Activated CD4-positive, alpha-beta T cell treated with anti-CD3 and anti-CD28 coated beads, Interleukin-2, amount 10 ng/mL, durations not matched to agents 24 days and 14 days (primary cell): ENCODE measurements at regions not wholly inside any gene's neighbourhood (a gene's known extent, or its start where the extent isn't known, plus 50 kb on each side); places are given as distances from the start of the nearest gene placed in this dataset.
A peak's percentile ranks its signal among the peaks of the same experiment; 100 is the strongest.
"Not testable (repeated sequence)": the region's sequence is repeated elsewhere in the genome, so short reads cannot be mapped to it uniquely, and the experiment has no call there.

ENCODE experiments used
- DNase-seq: peaks from one replicate; pipeline ENCODE4 v3.0.0; 2022
- H3K27ac Mint-ChIP-seq: one replicate; pipeline ENCODE4 v1.8.0; 2022; ENCODE audit warnings: mild to moderate bottlenecking, mixed read lengths
- H3K27me3 Mint-ChIP-seq: one replicate; pipeline ENCODE4 v1.8.0; 2022; ENCODE audit warnings: mixed read lengths
- H3K36me3 Mint-ChIP-seq: one replicate; pipeline ENCODE4 v1.8.0; 2022; ENCODE audit warnings: low read depth, mild to moderate bottlenecking, mixed read lengths
- H3K4me1 Mint-ChIP-seq: one replicate; pipeline ENCODE4 v1.8.0; 2021; ENCODE audit warnings: mixed read lengths
- H3K4me3 Mint-ChIP-seq: one replicate; pipeline ENCODE4 v1.8.0; 2022; ENCODE audit warnings: mild to moderate bottlenecking, moderate library complexity, mixed read lengths
- H3K9me3 Mint-ChIP-seq: one replicate; pipeline ENCODE4 v1.8.0; 2021; ENCODE audit warnings: mixed read lengths
- intact Hi-C: fragments of 100-400 bp; cut with micrococcal nuclease; formaldehyde crosslinking; loops from one replicate; pipeline ENCODE4 v1.15.1; 2023

DNA sequence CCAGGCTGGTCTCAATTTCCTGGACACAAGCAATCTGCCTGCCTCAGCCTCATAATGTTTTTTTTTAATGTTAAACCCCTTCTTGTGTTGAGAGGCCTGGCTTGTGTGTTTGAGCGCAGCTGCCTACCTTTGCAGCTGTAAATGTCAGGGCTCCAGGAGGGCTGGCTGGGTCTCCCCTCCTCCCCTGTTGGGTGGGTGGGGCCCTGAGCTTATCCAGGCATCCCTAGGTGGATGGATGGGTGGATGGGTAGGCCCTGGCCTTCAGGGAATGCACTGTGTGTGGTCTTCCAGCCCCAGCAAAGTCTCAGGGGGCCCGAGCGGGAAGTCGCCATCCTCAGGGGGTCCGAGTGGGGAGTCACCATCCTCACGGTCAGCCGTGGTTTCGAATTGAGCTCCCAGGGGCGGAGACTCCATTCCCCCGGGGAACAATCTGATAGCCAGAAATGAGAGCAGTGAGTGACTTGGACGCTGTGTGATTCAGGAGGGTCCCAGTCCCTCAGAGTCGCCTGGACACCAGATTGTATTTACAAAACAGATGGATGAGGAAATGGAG is 279.4 kb upstream of the PLGLB2 start:
- Mint-ChIP-seq H3K27ac (peak overlapping the region; percentile 69), H3K36me3 (peaks cover 21% of the 10 kb centered on the region), H3K4me1 (peaks cover 36% of the 10 kb centered on the region)
- H3K9me3 Mint-ChIP-seq, intact Hi-C loops, DNase-seq, H3K27me3 Mint-ChIP-seq, H3K4me3 Mint-ChIP-seq: not testable (repeated sequence)

DNA sequence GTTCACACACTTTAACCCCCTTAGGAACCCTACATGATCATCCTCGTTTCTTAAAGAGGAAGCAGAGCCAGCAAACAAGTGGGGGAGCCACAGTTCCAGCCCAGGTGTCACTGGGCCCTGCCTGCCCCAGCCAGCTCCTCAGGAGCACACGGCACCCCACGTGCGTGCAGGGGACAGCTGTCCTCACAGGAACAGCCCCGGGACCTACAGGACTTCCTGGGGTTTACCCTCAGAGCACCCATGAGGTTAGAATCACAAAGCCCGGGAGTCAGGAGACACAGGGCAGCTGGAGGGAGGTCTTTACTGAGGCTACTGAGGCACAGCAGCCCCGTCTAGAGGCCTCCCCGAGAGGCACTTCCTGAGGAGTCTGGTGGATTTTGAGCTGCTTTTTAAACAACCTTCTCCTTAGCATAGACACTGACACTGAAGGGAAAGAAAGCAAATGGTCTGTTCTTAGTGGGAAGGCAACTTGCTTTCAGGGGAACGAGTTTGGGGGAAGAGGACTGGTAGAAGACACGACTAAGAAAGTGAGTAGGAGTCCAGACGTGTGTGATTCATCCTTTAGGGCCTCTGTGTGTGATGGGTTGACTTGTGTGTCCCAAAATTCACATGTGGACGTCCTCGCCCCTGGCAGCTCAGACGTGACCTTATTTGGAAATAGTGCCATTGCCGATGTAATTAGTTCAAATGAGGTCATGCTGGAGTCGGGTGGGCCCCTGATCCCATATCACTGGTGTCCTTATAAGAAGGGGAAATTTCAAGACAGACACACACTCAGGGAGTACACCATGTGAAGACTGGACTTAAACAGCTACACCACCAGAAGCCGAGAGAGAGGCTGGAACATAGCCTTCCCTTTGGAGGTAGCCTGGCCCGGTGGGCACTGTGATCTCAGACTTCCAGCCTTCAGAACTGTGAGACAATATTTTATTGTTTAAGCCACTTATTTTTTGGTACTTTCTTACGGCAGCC is 278.4 kb upstream of the PLGLB2 start:
- H3K9me3 Mint-ChIP-seq, H3K27me3 Mint-ChIP-seq, intact Hi-C loops: not testable (repeated sequence)
- Mint-ChIP-seq H3K36me3 (peaks cover 19% of the 10 kb centered on the region), H3K4me3 (peak overlapping the region; percentile 82), H3K4me1 (peaks cover 32% of the 10 kb centered on the region), H3K27ac (peak overlapping the region; percentile 98)
- peak; percentile 77 for DNase-seq

DNA sequence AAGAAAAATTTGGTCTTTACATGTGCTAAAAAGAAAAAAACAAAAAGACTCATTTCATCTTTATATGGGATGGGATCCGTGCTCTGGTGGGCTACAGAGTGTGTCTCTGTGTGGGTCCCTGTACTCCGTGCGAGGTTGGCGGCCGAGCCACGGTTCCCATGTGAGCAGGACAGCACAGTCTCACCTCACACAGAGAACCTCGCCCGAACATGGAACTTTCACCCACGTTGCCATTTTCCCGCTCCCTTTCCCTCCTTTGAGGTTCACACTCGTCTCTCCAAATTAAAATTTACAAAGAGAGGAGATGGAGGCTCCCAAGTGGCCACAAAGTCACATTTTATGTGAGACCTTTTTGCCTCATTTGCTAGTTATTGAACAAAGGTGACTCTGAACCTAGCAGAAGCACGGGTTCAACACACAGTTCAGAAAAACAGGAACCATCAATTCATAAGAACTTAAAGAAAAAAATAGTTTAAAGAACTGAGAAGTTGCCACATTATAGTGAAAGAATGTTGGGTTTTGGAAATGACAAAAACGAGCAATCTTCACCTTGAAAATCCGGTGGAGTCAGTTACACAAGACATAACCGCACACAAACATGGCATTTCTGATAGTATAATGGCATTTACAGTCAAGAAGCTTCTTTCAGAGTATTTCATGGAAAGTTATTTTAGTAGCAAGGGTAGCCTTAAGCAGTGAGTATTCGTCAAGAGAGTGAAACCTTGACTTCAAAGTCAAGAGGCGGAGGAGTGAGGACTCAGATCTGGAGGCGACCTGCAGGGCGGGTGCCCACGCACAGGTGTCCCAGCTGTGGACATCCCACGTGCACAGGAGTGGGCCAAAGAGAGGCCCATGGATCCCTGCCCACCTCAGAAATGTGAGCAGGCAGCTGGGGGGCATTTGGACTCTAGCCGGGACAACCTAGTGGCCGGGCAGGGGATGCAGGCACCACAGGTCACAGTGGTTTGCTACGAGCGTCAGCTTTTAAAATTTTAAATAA is 277.2 kb upstream of the PLGLB2 start:
- H3K27me3 Mint-ChIP-seq, intact Hi-C loops, H3K9me3 Mint-ChIP-seq: not testable (repeated sequence)
- peaks cover 27% of the 10 kb centered on the region for H3K4me1 Mint-ChIP-seq
- H3K4me3 Mint-ChIP-seq = peak overlapping the region; percentile 82
- peak overlapping the region; percentile 98 for H3K27ac Mint-ChIP-seq
- peak; percentile 73 for DNase-seq
- peaks cover 15% of the 10 kb centered on the region for H3K36me3 Mint-ChIP-seq

DNA sequence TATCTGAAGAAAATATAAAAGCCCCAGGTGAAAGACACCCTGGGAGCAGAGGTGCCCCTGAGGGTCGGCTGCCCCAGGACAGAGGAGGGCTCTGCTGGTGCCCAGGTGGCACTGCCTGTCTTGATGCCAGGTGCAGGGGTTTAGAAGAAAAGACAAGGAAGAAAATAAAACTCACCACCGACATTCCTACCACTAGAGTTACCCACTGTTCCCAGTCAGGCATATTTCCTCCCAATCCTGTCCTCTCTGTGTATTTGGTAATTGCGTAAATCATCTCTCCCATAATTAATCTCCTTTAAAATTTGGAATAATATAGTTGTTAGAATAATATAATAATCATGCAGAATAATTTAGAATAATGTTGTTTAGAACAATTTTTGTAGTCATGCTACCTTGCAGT is 276.4 kb upstream of the PLGLB2 start:
- Mint-ChIP-seq H3K4me3 (peak overlapping the region; percentile 82), H3K27ac (peak overlapping the region; percentile 98), H3K36me3 (peaks cover 14% of the 10 kb centered on the region), H3K4me1 (peaks cover 28% of the 10 kb centered on the region)
- H3K27me3 Mint-ChIP-seq, DNase-seq, intact Hi-C loops, H3K9me3 Mint-ChIP-seq: not testable (repeated sequence)

DNA sequence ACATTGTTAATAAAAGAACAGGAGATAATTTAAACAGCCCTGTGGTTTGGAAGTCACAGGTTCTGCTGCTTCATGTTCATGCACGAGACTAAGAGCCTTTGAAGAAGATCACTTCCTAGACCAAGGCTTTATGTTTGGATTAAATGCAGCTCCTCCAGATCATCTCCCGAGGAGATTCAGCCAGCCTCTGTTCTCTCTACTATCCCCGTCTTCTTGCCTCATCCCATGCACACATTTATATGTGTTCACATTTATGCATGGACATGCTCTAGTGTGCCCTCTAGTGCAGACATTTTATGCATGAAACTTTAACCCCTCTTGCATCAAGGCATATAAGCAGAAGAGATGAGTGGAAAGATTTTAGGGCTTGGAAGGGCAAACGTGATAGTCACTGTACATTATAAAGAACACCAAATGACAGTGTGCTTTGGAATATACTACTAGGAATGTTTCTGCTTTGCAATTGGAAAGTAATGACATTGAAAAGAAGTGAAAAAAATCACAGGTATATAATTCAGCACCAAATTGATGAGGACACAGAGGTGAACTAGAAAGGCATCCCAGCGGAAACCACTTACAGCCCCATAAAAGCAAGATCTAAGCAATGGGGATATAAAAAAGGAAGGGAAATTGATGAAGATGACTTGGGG is 271.5 kb upstream of the PLGLB2 start:
- H3K9me3 Mint-ChIP-seq, intact Hi-C loops, DNase-seq, H3K27me3 Mint-ChIP-seq: not testable (repeated sequence)
- Mint-ChIP-seq H3K4me3 (peak overlapping the region; percentile 69), H3K27ac (peak overlapping the region; percentile 85), H3K36me3 (peaks cover 22% of the 10 kb centered on the region), H3K4me1 (peaks cover 22% of the 10 kb centered on the region)

DNA sequence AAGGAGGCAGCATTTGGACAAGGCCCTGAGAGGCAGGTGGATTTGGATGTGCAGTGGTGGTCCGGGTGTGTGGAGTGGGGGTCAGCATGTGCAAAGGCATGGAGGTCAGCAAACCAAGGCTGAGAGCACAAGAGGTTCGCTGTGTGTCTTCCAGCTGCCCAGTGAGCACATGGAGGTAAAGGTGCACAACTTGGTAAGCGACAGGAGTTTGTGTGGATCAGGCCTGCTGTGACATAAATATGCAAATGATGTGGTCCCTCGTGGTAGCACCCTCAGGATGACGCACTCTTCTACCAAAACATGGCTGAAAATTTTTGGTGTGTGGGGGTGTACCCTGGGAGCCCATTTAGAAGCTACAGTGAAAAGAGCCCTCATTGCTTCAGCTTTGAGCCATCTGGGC is 271.0 kb upstream of the PLGLB2 start:
- peak overlapping the region; percentile 85 for H3K27ac Mint-ChIP-seq
- peak; percentile 74 for DNase-seq
- peak overlapping the region; percentile 69 for H3K4me3 Mint-ChIP-seq
- H3K9me3 Mint-ChIP-seq, H3K27me3 Mint-ChIP-seq, intact Hi-C loops: not testable (repeated sequence)
- peaks cover 22% of the 10 kb centered on the region for H3K4me1 Mint-ChIP-seq
- H3K36me3 Mint-ChIP-seq = peaks cover 25% of the 10 kb centered on the region

DNA sequence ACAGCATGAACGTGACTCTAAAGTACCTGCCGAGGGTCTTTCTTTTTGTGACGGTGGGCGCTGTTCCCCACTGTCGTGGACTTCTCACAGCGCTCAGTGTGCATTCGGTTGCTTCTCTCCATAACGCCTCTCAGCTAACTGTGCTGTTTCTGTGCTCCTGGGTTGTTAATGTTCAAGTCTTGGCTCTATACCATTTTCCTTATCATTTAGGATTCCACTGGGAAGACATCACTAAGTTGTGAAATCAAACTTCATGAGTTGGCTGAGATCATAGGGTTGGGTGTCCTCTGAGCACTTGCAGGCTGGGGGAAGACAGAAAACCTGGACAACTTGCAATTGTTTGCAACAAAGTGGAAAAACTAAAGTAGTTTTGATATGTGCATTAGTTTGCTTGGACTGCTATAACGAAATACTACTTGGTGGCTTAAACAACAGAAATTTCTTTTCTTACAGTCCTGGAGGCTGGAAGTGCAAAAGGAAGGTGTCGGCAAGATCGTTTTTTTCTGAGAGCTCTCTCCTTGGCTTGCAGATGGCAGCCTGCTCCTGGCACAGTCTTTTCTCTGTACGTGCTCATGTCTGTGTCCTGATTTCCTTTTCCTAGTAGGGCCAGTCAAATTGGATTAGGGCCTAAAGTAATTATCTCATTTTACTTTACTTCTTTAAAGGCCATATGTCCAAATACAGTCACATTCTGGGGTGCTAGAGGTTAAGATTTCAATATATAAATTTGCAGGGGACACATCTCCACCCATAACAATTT is 270.0 kb upstream of the PLGLB2 start:
- H3K27me3 Mint-ChIP-seq, DNase-seq, H3K9me3 Mint-ChIP-seq, intact Hi-C loops: not testable (repeated sequence)
- H3K27ac Mint-ChIP-seq = peak overlapping the region; percentile 51
- peaks cover 32% of the 10 kb centered on the region for H3K36me3 Mint-ChIP-seq
- peaks cover 27% of the 10 kb centered on the region for H3K4me1 Mint-ChIP-seq
- H3K4me3 Mint-ChIP-seq = peak overlapping the region; percentile 26

DNA sequence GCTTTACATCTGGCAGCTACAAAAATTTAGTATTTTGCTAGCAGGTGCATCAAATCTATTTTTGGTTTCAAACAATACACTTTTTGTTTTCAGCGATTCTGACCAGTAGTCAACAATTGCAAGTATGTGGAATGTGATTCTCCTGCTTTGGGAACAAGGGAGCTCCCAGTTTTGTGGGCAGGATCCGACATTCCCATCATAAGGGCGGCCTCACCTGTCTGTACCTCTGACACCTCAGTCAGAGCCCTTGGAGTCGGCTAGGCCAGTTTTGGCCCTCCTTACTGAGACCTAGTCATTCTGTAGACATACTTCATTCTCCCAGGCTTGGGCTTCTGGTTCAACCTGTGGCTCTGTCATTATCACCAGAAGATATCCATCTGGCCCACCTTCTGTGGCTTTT is 269.0 kb upstream of the PLGLB2 start:
- peaks cover 34% of the 10 kb centered on the region for H3K36me3 Mint-ChIP-seq
- H3K27me3 Mint-ChIP-seq, intact Hi-C loops, DNase-seq, H3K9me3 Mint-ChIP-seq: not testable (repeated sequence)
- H3K4me3 Mint-ChIP-seq = peak overlapping the region; percentile 26
- peaks cover 29% of the 10 kb centered on the region for H3K4me1 Mint-ChIP-seq
- peak overlapping the region; percentile 15 for H3K27ac Mint-ChIP-seq

DNA sequence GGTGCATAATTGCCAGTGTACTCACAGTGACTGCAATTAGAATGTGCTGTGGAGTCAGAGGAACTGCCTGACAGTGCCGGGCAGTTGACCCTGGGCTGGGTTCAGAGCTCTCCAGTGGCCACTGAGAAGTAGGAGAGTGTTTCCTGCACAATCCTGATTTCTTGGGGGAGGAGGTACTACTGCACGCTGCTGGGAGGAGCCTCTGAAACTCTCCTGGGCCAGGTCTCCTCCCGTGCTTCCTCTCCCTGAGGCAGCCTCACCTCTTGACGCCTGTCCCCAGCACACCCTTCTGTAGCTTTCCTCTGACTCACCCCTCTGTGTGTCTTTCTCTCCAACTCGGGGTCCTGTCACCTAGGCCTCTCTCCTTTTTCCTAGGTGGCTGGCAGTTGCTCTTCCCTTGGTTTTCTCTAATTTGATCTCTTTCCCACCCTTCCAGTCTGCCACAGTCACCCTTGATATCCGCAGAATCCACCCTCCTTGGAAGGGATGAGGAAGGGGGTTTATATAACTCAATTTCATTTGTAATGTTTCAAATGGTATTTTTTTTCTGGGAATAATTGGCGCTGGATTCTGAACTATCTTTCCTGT is 264.7 kb upstream of the PLGLB2 start:
- H3K9me3 Mint-ChIP-seq, intact Hi-C loops, H3K27me3 Mint-ChIP-seq: not testable (repeated sequence)
- Mint-ChIP-seq H3K27ac (peak overlapping the region; percentile 87), H3K4me1 (peaks cover 20% of the 10 kb centered on the region), H3K36me3 (peaks cover 24% of the 10 kb centered on the region), H3K4me3 (peak overlapping the region; percentile 76)
- peak; percentile 75 for DNase-seq

DNA sequence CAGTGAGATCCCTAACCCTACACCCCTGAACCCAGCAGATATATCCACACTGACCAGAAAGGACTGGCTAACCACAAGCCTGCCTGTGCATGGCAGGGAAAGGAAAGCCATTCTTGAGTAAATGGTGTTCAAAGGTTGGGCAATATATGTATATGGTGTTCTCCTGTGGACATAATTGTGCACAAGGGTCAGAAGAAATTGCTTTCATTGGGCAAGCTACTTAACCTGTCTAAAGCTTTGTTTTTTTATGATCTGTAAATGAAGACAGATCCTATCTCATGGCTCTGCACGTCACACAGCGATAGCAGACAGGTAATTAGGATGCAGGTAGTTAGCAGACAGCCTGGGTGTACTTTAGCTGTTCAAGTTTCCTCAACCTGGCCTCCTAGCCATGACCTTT is 263.5 kb upstream of the PLGLB2 start:
- H3K4me3 Mint-ChIP-seq, H3K9me3 Mint-ChIP-seq, DNase-seq, intact Hi-C loops, H3K27me3 Mint-ChIP-seq: not testable (repeated sequence)
- H3K4me1 Mint-ChIP-seq = peaks cover 20% of the 10 kb centered on the region
- H3K36me3 Mint-ChIP-seq = peaks cover 29% of the 10 kb centered on the region
- H3K27ac Mint-ChIP-seq = peak overlapping the region; percentile 65

DNA sequence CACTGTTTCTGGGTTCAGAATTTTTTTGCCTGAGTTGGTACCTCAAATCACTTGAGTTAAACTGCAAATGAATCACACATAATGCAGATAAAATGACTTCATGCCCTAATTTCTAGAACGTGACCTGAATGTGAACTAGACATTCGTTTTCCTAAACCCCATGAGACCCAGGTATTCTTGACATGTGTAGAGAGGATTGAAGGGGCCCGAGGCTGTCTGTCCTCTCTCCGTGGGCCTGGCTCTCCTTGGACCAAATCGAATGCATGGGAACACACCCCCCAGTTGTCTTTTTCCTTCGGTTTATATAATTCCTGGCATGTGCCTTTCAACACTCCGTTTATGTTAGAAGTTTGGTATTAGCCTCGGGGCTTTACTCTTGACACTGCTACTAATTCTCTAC is 262.4 kb upstream of the PLGLB2 start:
- intact Hi-C loops, H3K9me3 Mint-ChIP-seq, DNase-seq, H3K4me3 Mint-ChIP-seq, H3K27me3 Mint-ChIP-seq: not testable (repeated sequence)
- Mint-ChIP-seq H3K4me1 (peaks cover 16% of the 10 kb centered on the region), H3K27ac (peak overlapping the region; percentile 78), H3K36me3 (peaks cover 23% of the 10 kb centered on the region)

DNA sequence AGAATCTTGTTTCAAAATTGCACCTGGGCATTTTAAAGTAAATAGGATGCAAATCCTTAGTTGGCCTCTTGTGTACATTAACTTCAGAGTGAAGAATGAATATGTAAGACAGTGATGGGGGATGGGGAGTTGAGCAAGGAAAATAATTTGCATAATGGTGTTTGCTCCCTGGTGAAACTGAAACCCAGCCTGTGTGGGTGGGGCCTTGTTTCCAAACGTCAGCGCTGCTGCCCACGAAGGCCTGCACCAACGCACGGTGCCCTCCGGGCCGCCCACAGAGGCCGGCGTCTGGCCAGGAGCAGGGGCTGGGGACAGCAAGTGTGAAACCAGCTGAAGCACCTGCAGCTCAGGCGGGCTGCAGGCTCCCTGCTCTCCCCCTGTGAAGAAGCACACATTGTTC is 262.0 kb upstream of the PLGLB2 start:
- intact Hi-C loops, H3K9me3 Mint-ChIP-seq, H3K4me3 Mint-ChIP-seq, H3K27me3 Mint-ChIP-seq: not testable (repeated sequence)
- Mint-ChIP-seq H3K36me3 (peaks cover 21% of the 10 kb centered on the region), H3K4me1 (peaks cover 16% of the 10 kb centered on the region), H3K27ac (peak overlapping the region; percentile 90)
- DNase-seq = peak; percentile 86
